NCI-H345 (cell line): ENCODE measurements at regions not wholly inside any gene's neighbourhood (a gene's known extent, or its start where the extent isn't known, plus 50 kb on each side); places are given as distances from the start of the nearest gene placed in this dataset.

ENCODE experiments used
- DNase-seq: peaks from one replicate; lab custom pipeline; 2025; lab: John Stamatoyannopoulos, UW

- no peak for DNase-seq
Measured at GRCh38 chr4:106677213-106677612, 308.6 kb upstream of the GIMD1 start.

DNA sequence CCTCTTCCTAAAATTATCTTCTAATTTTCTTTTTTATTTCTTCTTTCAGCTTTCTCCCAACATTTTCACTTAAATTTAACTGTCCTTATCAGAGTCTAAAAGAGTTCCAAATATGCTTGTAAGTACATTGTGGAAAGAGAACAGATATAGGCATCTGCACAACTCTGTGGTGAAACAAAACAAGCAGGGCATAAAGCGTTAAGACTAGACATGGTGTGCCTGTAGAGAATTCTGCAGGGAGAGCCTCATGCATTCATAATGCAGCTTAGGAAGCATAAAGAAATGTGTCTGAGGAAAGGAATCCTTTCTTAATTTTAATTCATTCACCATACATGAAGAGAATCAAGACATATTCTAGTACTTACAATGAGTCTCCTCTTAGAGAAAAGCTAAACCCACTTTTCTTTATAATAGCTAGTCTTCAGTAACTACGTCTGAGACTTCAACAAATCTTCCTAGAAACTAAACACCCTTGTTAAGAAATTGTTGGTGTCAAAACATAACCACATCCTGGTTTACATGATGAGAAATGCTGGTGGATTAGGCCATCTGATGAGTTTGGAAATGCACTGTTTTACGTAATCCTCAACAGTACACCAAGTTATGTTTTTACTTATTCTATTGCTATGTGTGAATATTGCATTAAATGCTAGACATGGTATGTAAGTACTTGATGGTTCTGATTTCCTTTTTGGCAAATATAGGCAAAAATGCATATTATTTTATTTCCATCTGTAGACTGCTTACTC, 307.8 kb upstream of the GIMD1 start:
- DNase-seq: no peak

- no peak for DNase-seq
Measured at GRCh38 chr4:106671716-106672115, 303.1 kb upstream of the GIMD1 start.

DNA sequence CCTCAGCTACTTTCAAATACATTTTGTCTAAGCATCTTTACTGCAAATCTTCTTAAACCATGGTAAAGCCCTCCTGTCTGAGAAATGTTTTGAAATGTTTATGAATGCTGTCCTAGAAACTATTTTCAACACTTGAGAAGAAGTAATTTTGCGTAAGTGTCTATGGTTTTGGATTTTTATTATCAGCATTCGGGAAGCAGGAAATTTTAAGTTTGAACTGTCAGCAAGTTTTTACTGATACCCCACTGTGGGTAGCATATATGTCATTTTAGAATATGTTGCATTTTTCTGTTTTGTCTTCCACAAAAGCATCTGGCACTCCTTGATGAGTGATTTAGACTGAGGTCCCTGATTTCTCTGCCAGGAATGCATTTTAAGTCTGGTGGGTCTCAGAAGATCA, 302.4 kb upstream of the GIMD1 start:
- DNase-seq: no peak

- no peak for DNase-seq
Measured at GRCh38 chr4:106659371-106659770, 290.8 kb upstream of the GIMD1 start.

- DNase-seq: no peak
Measured at GRCh38 chr4:106652095-106652494, 283.5 kb upstream of the GIMD1 start.

- DNase-seq: no peak
Measured at GRCh38 chr4:106650701-106651100, 282.1 kb upstream of the GIMD1 start.

- DNase-seq: no peak
Measured at GRCh38 chr4:106647451-106647850, 278.9 kb upstream of the GIMD1 start.

- no peak for DNase-seq
Measured at GRCh38 chr4:106629268-106629625, 260.7 kb upstream of the GIMD1 start.

- DNase-seq: no peak
Measured at GRCh38 chr4:106628586-106629267, 260.1 kb upstream of the GIMD1 start.

DNA sequence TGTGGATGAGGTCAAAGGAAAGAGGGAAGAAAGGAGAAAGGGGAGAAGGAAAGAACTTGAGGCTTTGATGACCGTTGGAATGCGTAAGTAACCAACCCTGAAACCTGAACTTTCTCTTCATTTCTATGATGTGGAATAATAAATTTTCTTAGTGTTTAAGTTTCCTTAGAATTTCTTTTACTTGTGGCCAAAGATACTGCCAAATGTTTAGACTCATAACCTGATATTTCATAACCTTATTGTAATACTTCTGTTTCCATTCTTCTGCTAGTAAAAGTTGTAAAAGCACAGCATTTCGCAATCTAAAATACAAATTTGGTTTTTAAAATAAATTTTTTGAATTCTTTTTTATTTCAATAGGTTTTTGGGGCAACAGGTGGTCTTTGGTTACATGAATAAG, 258.5 kb upstream of the GIMD1 start:
- no peak for DNase-seq

DNA sequence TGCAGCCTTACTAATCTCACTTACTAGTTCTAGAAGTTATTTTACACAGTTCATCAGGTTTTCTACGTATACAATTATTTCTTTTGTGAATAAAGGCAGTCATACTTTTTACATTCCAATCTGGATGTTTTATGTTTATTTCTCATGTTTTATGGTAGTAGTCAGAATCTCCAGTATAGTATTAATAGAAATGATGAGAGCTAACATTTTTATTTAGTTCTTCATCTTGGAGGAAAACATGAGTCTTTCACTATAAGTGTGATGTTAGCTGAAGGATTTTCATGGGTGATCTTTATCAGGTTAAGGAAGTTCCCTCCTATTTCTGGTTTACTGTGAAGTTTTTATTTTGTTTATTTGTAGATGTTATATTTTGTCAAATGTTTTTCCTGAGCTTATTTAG, 256.1 kb upstream of the GIMD1 start:
- DNase-seq: no peak

DNA sequence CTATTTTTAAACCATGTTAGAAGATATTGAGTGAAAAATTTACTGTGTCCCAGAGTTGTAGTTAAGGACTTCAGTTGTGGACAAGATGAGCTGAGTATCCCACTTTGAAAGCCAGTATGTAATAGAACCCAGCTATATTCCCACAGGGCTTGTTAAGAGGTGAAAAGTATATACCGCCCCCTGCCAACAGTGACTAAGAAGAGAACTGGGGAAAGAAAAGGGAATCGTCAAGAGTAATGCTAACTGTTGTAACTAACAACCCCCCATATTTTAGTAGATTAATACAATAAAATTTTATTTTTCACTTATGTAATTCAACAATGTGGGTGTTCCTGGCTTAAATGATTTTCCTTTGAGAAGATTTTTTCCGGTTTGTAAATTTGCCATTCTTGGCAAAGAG, 250.4 kb upstream of the GIMD1 start:
- no peak for DNase-seq

- no peak for DNase-seq
Measured at GRCh38 chr4:106615961-106616360, 247.4 kb upstream of the GIMD1 start.

GRCh38 chr4:106615410-106615945, 246.9 kb upstream of the GIMD1 start:
- DNase-seq: no peak

DNA sequence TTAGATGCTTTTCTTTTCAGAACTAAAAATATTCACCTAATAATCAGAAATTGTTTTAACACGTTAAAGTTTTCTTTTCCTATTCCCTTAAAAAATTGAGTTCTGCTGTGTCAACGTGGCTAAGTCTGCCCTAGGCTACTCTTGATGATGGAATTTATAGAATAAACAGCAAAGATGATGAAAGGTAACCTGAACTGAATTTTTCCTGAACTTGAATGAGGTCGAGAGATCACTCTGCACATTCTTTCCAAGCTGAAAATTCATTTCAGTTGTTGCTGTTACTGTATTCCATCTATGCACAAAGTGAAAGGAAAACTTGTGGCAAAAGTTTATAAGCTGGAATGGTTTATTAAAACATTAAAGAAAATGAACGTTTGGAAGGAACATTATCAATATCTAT, 245.9 kb upstream of the GIMD1 start:
- DNase-seq: no peak

- no peak for DNase-seq
Measured at GRCh38 chr4:106609917-106610316, 241.3 kb upstream of the GIMD1 start.

GRCh38 chr4:106607558-106607957, 239.0 kb upstream of the GIMD1 start:
- no peak for DNase-seq

DNA sequence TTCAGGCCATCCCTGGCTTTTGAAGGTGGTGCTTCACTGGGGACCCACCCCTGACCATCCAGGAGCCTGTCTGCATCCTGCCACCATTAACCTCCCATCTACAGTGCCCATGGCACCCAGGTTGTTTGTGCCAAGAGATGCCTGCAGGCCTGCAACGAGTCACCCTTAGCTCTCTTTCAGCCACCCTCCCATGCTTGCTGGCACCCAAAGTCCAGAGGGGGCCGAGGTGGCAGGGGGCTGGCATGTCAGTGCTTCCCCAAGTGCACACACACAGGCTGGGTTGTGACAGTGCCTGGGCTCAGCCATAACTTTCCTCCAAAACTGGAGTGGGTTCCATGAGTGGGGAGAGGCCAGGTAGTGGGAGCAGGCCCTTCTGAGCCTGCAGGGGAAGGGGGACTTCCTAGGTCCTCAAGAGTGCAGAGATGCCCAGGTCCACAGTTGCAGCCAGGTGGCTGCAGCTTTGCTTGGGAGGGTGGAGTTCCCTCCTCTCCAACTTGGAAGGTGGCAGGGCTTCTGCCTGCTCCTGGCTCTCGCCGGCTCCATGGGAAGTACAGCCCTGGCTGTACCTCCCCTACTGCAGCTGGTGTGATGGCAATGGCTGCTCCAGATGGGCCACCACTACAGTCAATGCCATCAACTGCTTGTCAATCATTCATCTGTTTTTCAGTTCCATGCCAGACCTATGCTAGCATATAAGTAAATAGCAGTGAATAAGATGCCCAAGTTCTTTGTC, 235.9 kb upstream of the GIMD1 start:
- DNase-seq: no peak

- DNase-seq: no peak
Measured at GRCh38 chr4:106603471-106603870, 234.9 kb upstream of the GIMD1 start.

GRCh38 chr4:106602711-106603110, 234.1 kb upstream of the GIMD1 start:
- DNase-seq: no peak

- no peak for DNase-seq
Measured at GRCh38 chr4:106601519-106601918, 232.9 kb upstream of the GIMD1 start.

- DNase-seq: no peak
Measured at GRCh38 chr4:106595906-106596305, 227.3 kb upstream of the GIMD1 start.
